ENCODE measurements at regions not wholly inside any gene's neighbourhood (a gene's known extent, or its start where the extent isn't known, plus 50 kb on each side); places are given as distances from the start of the nearest gene placed in this dataset.

DNA sequence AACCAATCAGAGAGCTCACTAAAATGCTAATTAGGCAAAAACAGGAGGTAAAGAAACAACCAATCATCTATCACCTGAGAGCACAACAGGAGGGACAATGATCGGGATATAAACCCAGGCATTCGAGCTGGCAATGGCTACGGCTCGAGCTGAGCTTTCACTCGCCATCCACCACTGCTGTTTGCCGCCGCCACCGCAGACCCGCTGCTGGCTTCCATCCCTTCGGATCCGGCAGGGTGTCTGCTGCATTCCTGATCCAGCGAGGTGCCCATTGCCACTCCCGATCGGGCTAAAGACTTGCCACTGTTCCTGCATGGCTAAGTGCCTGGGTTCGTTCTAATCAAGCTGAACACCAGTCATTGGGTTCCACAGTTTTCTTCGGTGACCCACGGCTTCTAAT, 236.7 kb upstream of the DLGAP1 start:
- TF ChIP-seq PHF8 (IDR thresholded peaks at IDR 0.05; ENCODE audit: borderline replicate concordance, low read length) (no peak), ZNF224 (CRISPR knock-in tag; IDR thresholded peaks at IDR 0.05) (no peak), ZFP1 (CRISPR knock-in tag; IDR thresholded peaks at IDR 0.05) (no peak), KLF1 (tag; IDR thresholded peaks at IDR 0.05) (no peak), HMGXB4 (CRISPR knock-in tag; IDR thresholded peaks at IDR 0.05) (no peak), ZNF431 (CRISPR knock-in tag; IDR thresholded peaks at IDR 0.05) (no peak), POLR2A (conservative IDR thresholded peaks at IDR 0.05) (no peak), CBX3 (IDR thresholded peaks at IDR 0.05; ENCODE audit: borderline replicate concordance in 1 of 2, low read length in 2 of 2) (no peak), FOXO4 (CRISPR knock-in tag; IDR thresholded peaks at IDR 0.05) (no peak), CREB3 (tag; conservative IDR thresholded peaks at IDR 0.05; ENCODE audit: low read depth) (no peak), ZNF584 (CRISPR knock-in tag; IDR thresholded peaks at IDR 0.05; ENCODE audit: low read depth) (no peak)
- TF ChIP-seq, protein P1, sequence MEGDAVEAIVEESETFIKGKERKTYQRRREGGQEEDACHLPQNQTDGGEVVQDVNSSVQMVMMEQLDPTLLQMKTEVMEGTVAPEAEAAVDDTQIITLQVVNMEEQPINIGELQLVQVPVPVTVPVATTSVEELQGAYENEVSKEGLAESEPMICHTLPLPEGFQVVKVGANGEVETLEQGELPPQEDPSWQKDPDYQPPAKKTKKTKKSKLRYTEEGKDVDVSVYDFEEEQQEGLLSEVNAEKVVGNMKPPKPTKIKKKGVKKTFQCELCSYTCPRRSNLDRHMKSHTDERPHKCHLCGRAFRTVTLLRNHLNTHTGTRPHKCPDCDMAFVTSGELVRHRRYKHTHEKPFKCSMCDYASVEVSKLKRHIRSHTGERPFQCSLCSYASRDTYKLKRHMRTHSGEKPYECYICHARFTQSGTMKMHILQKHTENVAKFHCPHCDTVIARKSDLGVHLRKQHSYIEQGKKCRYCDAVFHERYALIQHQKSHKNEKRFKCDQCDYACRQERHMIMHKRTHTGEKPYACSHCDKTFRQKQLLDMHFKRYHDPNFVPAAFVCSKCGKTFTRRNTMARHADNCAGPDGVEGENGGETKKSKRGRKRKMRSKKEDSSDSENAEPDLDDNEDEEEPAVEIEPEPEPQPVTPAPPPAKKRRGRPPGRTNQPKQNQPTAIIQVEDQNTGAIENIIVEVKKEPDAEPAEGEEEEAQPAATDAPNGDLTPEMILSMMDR (IDR thresholded peaks at IDR 0.05 in 2 of 3, conservative IDR thresholded peaks at IDR 0.05 in 1 of 3; ENCODE audit: insufficient read depth in 2 of 3, low read depth in 1 of 3, low read length in 3 of 3): no peak
- TF ChIP-seq, protein P2, sequence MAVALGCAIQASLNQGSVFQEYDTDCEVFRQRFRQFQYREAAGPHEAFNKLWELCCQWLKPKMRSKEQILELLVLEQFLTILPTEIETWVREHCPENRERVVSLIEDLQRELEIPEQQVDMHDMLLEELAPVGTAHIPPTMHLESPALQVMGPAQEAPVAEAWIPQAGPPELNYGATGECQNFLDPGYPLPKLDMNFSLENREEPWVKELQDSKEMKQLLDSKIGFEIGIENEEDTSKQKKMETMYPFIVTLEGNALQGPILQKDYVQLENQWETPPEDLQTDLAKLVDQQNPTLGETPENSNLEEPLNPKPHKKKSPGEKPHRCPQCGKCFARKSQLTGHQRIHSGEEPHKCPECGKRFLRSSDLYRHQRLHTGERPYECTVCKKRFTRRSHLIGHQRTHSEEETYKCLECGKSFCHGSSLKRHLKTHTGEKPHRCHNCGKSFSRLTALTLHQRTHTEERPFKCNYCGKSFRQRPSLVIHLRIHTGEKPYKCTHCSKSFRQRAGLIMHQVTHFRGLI (CRISPR knock-in tag; IDR thresholded peaks at IDR 0.05): no peak
- TF ChIP-seq, protein P3, sequence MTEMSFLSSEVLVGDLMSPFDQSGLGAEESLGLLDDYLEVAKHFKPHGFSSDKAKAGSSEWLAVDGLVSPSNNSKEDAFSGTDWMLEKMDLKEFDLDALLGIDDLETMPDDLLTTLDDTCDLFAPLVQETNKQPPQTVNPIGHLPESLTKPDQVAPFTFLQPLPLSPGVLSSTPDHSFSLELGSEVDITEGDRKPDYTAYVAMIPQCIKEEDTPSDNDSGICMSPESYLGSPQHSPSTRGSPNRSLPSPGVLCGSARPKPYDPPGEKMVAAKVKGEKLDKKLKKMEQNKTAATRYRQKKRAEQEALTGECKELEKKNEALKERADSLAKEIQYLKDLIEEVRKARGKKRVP (CRISPR knock-in tag; IDR thresholded peaks at IDR 0.05): no peak
